Uterus (tissue), 3 donors: ENCODE measurements at regions not wholly inside any gene's neighbourhood (a gene's known extent, or its start where the extent isn't known, plus 50 kb on each side); places are given as distances from the start of the nearest gene placed in this dataset.
"Not testable (repeated sequence)": the region's sequence is repeated elsewhere in the genome, so short reads cannot be mapped to it uniquely, and the experiment has no call there.

ENCODE experiments used
- DNase-seq, 2 donors: peaks; one replicate each; pipeline ENCODE4 v3.0.0-alpha.2; 2019 to 2020
- H3K27ac ChIP-seq, 2 donors: fragments of 200-600 bp; sonication (generic); 1 replicate in 1 of 2; 2 replicates in 1 of 2; pipeline ENCODE4 v1.5.1; 2016 to 2018
- H3K27me3 ChIP-seq, 2 donors: fragments of 200-600 bp; sonication (generic); one replicate each; pipeline ENCODE4 v1.5.1; 2018 to 2019; ENCODE audit warnings: control low read depth in 1 of 2
- H3K36me3 ChIP-seq, 2 donors: fragments of 200-600 bp; sonication (generic); one replicate each; pipeline ENCODE4 v1.5.1; 2019; ENCODE audit warnings: control low read depth in 1 of 2
- H3K4me1 ChIP-seq, 2 donors: fragments of 200-600 bp; sonication (generic); one replicate each; pipeline ENCODE4 v1.5.1; 2018 to 2019; ENCODE audit warnings: control low read depth in 1 of 2
- H3K4me3 ChIP-seq, 2 donors: fragments of 200-600 bp; sonication (generic); 1 replicate in 1 of 2; 2 replicates in 1 of 2; pipeline ENCODE4 v1.5.1; 2018 to 2019; ENCODE audit warnings: mild to moderate bottlenecking in 1 of 2
- H3K9me3 ChIP-seq, 2 donors: fragments of 200-600 bp; sonication (generic); one replicate each; pipeline ENCODE4 v1.5.1; 2019; ENCODE audit warnings: control low read depth in 1 of 2
- CTCF ChIP-seq, 4 experiments: fragments of 200-600 bp in 2 of 4; fragments of 450-650 bp in 2 of 4; sonication (generic) in 2 of 4; IDR thresholded peaks; one replicate each; pipeline ENCODE4 v1.5.1; 2016 to 2019; ENCODE audit warnings: antibody characterized with exemption in 4 of 4, mild to moderate bottlenecking in 2 of 4, moderate library complexity in 1 of 4
- POLR2A ChIP-seq, 2 donors: fragments of 450-650 bp; IDR thresholded peaks; one replicate each; pipeline ENCODE4 v1.6.1; 2016; ENCODE audit warnings: antibody characterized with exemption in 2 of 2, mild to moderate bottlenecking in 1 of 2, moderate library complexity in 1 of 2
- intact Hi-C: fragments of 100-400 bp; cut with DNase I; formaldehyde crosslinking; loops from one replicate; pipeline ENCODE4 v1.15.1; 2023; ENCODE audit warnings: low total_unique reads
- donor health status: DM: yes; HTN: yes; CAD: no.

GRCh38 chrX:1020634-1021166 lies 191.7 kb downstream of the CRLF2 start:
- Histone ChIP-seq H3K4me3 (no peak overlapping the region), H3K36me3 (no peaks in the 10 kb centered on the region), H3K9me3 (peaks cover 0 to 11% of the 10 kb centered on the region in 2 donors), H3K27me3 (no peaks in the 10 kb centered on the region), H3K27ac (no peak overlapping the region), H3K4me1 (no peaks in the 10 kb centered on the region)
- TF ChIP-seq POLR2A (IDR thresholded peaks at IDR 0.05) (no peak), CTCF (IDR thresholded peaks at IDR 0.05) (no peak)
- DNase-seq, result no peak
- intact Hi-C loops, result no loop called here

GRCh38 chrX:1016926-1017325 lies 195.5 kb downstream of the CRLF2 start:
- H3K4me3 ChIP-seq, H3K27me3 ChIP-seq, H3K36me3 ChIP-seq, H3K27ac ChIP-seq, DNase-seq, H3K4me1 ChIP-seq, intact Hi-C loops: not testable (repeated sequence)
- peaks cover 0 to 11% of the 10 kb centered on the region in 2 donors for H3K9me3 ChIP-seq

GRCh38 chrX:1016281-1016680 lies 196.2 kb downstream of the CRLF2 start:
- H3K4me3 ChIP-seq, H3K4me1 ChIP-seq, H3K36me3 ChIP-seq, intact Hi-C loops, H3K9me3 ChIP-seq, DNase-seq, H3K27me3 ChIP-seq, H3K27ac ChIP-seq: not testable (repeated sequence)

- no peak for TF ChIP-seq POLR2A (IDR thresholded peaks at IDR 0.05)
- no peak for TF ChIP-seq CTCF (IDR thresholded peaks at IDR 0.05)
- no peak for DNase-seq
- no peaks in the 10 kb centered on the region for H3K36me3 ChIP-seq
- no peaks in the 10 kb centered on the region for H3K27me3 ChIP-seq
- no peak overlapping the region for H3K27ac ChIP-seq
- H3K4me1 ChIP-seq, result no peaks in the 10 kb centered on the region
- no peak overlapping the region for H3K4me3 ChIP-seq
- H3K9me3 ChIP-seq, result no peaks in the 10 kb centered on the region
- intact Hi-C loops, result no loop called here
These were observed 199.7 kb downstream of the CRLF2 start for GRCh38 chrX:1012678-1013300.

- H3K36me3 ChIP-seq, result no peaks in the 10 kb centered on the region
- no peak for DNase-seq
- no peak overlapping the region for H3K27ac ChIP-seq
- no peaks in the 10 kb centered on the region for H3K9me3 ChIP-seq
- no peaks in the 10 kb centered on the region for H3K4me1 ChIP-seq
- H3K27me3 ChIP-seq, result no peaks in the 10 kb centered on the region
- intact Hi-C loops, result no loop called here
- no peak for TF ChIP-seq POLR2A (IDR thresholded peaks at IDR 0.05)
- TF ChIP-seq CTCF (IDR thresholded peaks at IDR 0.05), result no peak
- no peak overlapping the region for H3K4me3 ChIP-seq
These were observed 200.7 kb downstream of the CRLF2 start for GRCh38 chrX:1011691-1012283.

GRCh38 chrX:1009771-1010170 lies 202.7 kb downstream of the CRLF2 start:
- intact Hi-C loops, result no loop called here
- Histone ChIP-seq H3K4me3 (no peak overlapping the region), H3K4me1 (no peaks in the 10 kb centered on the region), H3K27me3 (no peaks in the 10 kb centered on the region), H3K9me3 (no peaks in the 10 kb centered on the region), H3K27ac (no peak overlapping the region), H3K36me3 (no peaks in the 10 kb centered on the region)
- DNase-seq, result no peak
- no peak for TF ChIP-seq POLR2A (IDR thresholded peaks at IDR 0.05)
- no peak for TF ChIP-seq CTCF (IDR thresholded peaks at IDR 0.05)
